ENCODE measurements at regions not wholly inside any gene's neighbourhood (a gene's known extent, or its start where the extent isn't known, plus 50 kb on each side); places are given as distances from the start of the nearest gene placed in this dataset.
"Not testable (repeated sequence)": the region's sequence is repeated elsewhere in the genome, so short reads cannot be mapped to it uniquely, and the experiment has no call there.

- H3K4me3 ChIP-seq (ENCODE audit: insufficient read depth, low read depth, low read length, poor library complexity, severe bottlenecking), result no peak overlapping the region
- H3K36me3 ChIP-seq (ENCODE audit: control insufficient read depth, insufficient read depth, low read length), result no peaks in the 10 kb centered on the region
- no peaks in the 10 kb centered on the region for H3K9me3 ChIP-seq (ENCODE audit: control insufficient read depth, low read length)
- H3K27ac ChIP-seq (ENCODE audit: insufficient read depth, low read length, poor library complexity, severe bottlenecking), result no peak overlapping the region
- no peaks in the 10 kb centered on the region for H3K4me1 ChIP-seq (ENCODE audit: control insufficient read depth, insufficient read depth, low read length, poor library complexity, severe bottlenecking)
- H3K27me3 ChIP-seq (replicated peaks; ENCODE audit: control insufficient read depth, insufficient read depth, low read length, poor library complexity, severe bottlenecking), result no peaks in the 10 kb centered on the region
- DNase-seq, result no peak
Observed at GRCh38 chr6:115839583-115840181, 221.0 kb downstream of the FRK start.

GRCh38 chr6:115838763-115839401 is 221.8 kb downstream of the FRK start:
- Histone ChIP-seq H3K36me3 (ENCODE audit: control insufficient read depth, insufficient read depth, low read length) (no peaks in the 10 kb centered on the region), H3K27ac (ENCODE audit: insufficient read depth, low read length, poor library complexity, severe bottlenecking) (no peak overlapping the region), H3K4me3 (ENCODE audit: insufficient read depth, low read depth, low read length, poor library complexity, severe bottlenecking) (no peak overlapping the region), H3K9me3 (ENCODE audit: control insufficient read depth, low read length) (no peaks in the 10 kb centered on the region), H3K27me3 (replicated peaks; ENCODE audit: control insufficient read depth, insufficient read depth, low read length, poor library complexity, severe bottlenecking) (no peaks in the 10 kb centered on the region), H3K4me1 (ENCODE audit: control insufficient read depth, insufficient read depth, low read length, poor library complexity, severe bottlenecking) (no peaks in the 10 kb centered on the region)
- DNase-seq, result no peak

DNA sequence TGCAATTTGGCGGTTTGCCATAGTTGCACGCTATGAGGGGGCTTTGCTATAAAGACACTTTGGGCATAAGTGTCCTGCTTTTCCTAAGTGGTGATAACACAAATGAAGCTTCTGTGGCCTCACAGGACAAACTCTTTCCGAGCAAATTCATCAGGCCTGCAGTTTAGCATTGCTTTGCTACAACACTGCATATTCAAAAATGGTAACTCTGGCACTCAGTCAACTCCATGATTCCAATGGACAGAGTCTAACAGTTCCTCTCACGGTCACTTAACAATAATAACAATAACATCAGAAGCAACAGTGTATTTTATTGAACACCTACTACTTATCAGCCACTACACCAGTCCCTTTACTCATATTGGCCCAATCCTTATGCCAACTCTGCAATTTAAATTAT is 222.5 kb downstream of the FRK start:
- DNase-seq, result no peak
- H3K4me1 ChIP-seq (ENCODE audit: control insufficient read depth, insufficient read depth, low read length, poor library complexity, severe bottlenecking), result no peaks in the 10 kb centered on the region
- H3K27me3 ChIP-seq (replicated peaks; ENCODE audit: control insufficient read depth, insufficient read depth, low read length, poor library complexity, severe bottlenecking), result no peaks in the 10 kb centered on the region
- H3K27ac ChIP-seq (ENCODE audit: insufficient read depth, low read length, poor library complexity, severe bottlenecking), result no peak overlapping the region
- no peaks in the 10 kb centered on the region for H3K36me3 ChIP-seq (ENCODE audit: control insufficient read depth, insufficient read depth, low read length)
- no peaks in the 10 kb centered on the region for H3K9me3 ChIP-seq (ENCODE audit: control insufficient read depth, low read length)
- no peak overlapping the region for H3K4me3 ChIP-seq (ENCODE audit: insufficient read depth, low read depth, low read length, poor library complexity, severe bottlenecking)

GRCh38 chr6:115836374-115836773 is 224.3 kb downstream of the FRK start:
- not testable (repeated sequence) for H3K4me1 ChIP-seq (ENCODE audit: control insufficient read depth, insufficient read depth, low read length, poor library complexity, severe bottlenecking); DNase-seq; H3K27ac ChIP-seq (ENCODE audit: insufficient read depth, low read length, poor library complexity, severe bottlenecking); H3K9me3 ChIP-seq (ENCODE audit: control insufficient read depth, low read length); H3K4me3 ChIP-seq (ENCODE audit: insufficient read depth, low read depth, low read length, poor library complexity, severe bottlenecking); H3K36me3 ChIP-seq (ENCODE audit: control insufficient read depth, insufficient read depth, low read length); H3K27me3 ChIP-seq (replicated peaks; ENCODE audit: control insufficient read depth, insufficient read depth, low read length, poor library complexity, severe bottlenecking)

GRCh38 chr6:115835314-115835713 is 225.4 kb downstream of the FRK start:
- H3K27ac ChIP-seq (ENCODE audit: insufficient read depth, low read length, poor library complexity, severe bottlenecking), result no peak overlapping the region
- H3K36me3 ChIP-seq (ENCODE audit: control insufficient read depth, insufficient read depth, low read length), result no peaks in the 10 kb centered on the region
- H3K4me1 ChIP-seq (ENCODE audit: control insufficient read depth, insufficient read depth, low read length, poor library complexity, severe bottlenecking), result no peaks in the 10 kb centered on the region
- no peak overlapping the region for H3K4me3 ChIP-seq (ENCODE audit: insufficient read depth, low read depth, low read length, poor library complexity, severe bottlenecking)
- H3K9me3 ChIP-seq (ENCODE audit: control insufficient read depth, low read length), result no peaks in the 10 kb centered on the region
- DNase-seq, result no peak
- no peaks in the 10 kb centered on the region for H3K27me3 ChIP-seq (replicated peaks; ENCODE audit: control insufficient read depth, insufficient read depth, low read length, poor library complexity, severe bottlenecking)

- DNase-seq; H3K27me3 ChIP-seq (replicated peaks; ENCODE audit: control insufficient read depth, insufficient read depth, low read length, poor library complexity, severe bottlenecking); H3K36me3 ChIP-seq (ENCODE audit: control insufficient read depth, insufficient read depth, low read length); H3K4me3 ChIP-seq (ENCODE audit: insufficient read depth, low read depth, low read length, poor library complexity, severe bottlenecking); H3K4me1 ChIP-seq (ENCODE audit: control insufficient read depth, insufficient read depth, low read length, poor library complexity, severe bottlenecking); H3K9me3 ChIP-seq (ENCODE audit: control insufficient read depth, low read length); H3K27ac ChIP-seq (ENCODE audit: insufficient read depth, low read length, poor library complexity, severe bottlenecking): not testable (repeated sequence)
Observed at GRCh38 chr6:115834542-115834941, 226.1 kb downstream of the FRK start.

DNA sequence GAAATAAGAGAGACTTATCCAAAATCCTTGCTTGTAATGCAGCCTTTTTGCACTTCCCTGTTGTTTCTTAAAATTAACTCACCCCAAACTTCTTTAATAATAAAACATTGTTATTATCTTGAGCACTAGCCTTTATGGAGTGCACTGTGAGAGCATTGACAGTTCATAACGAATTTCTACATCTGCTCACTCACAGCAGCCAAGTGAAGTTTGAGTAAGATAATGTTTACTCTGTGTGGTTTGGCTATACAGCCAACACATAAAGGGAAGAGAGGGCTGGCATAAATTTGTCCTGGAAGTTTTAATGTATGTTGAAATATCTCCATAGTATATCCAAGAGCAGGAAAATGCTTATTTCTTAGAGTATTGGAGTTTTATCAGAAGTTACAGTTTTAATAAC is 227.9 kb downstream of the FRK start:
- H3K9me3 ChIP-seq (ENCODE audit: control insufficient read depth, low read length), result no peaks in the 10 kb centered on the region
- H3K36me3 ChIP-seq (ENCODE audit: control insufficient read depth, insufficient read depth, low read length), result no peaks in the 10 kb centered on the region
- no peak for DNase-seq
- H3K27ac ChIP-seq (ENCODE audit: insufficient read depth, low read length, poor library complexity, severe bottlenecking), result no peak overlapping the region
- no peaks in the 10 kb centered on the region for H3K4me1 ChIP-seq (ENCODE audit: control insufficient read depth, insufficient read depth, low read length, poor library complexity, severe bottlenecking)
- no peaks in the 10 kb centered on the region for H3K27me3 ChIP-seq (replicated peaks; ENCODE audit: control insufficient read depth, insufficient read depth, low read length, poor library complexity, severe bottlenecking)
- no peak overlapping the region for H3K4me3 ChIP-seq (ENCODE audit: insufficient read depth, low read depth, low read length, poor library complexity, severe bottlenecking)

DNA sequence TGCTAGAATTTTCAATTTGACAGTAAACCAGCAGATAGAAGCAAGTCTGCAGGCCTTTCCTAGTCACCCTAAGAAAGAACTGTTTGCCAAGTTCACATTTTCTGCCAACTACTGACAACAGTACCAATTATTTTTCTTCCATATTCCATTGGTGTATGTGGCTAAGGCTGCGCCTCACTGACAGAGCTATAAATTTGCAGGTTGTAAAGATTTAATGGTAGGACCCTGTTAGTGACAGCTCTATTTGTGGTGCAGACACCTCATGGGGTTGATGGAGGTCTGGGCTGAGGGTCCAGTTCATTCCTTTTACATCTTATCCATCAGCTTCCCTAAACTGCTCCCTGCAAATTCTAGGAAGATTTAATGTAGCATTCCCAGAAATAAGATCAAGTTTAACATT is 228.5 kb downstream of the FRK start:
- no peak overlapping the region for H3K4me3 ChIP-seq (ENCODE audit: insufficient read depth, low read depth, low read length, poor library complexity, severe bottlenecking)
- no peaks in the 10 kb centered on the region for H3K4me1 ChIP-seq (ENCODE audit: control insufficient read depth, insufficient read depth, low read length, poor library complexity, severe bottlenecking)
- no peaks in the 10 kb centered on the region for H3K36me3 ChIP-seq (ENCODE audit: control insufficient read depth, insufficient read depth, low read length)
- no peak overlapping the region for H3K27ac ChIP-seq (ENCODE audit: insufficient read depth, low read length, poor library complexity, severe bottlenecking)
- H3K27me3 ChIP-seq (replicated peaks; ENCODE audit: control insufficient read depth, insufficient read depth, low read length, poor library complexity, severe bottlenecking), result no peaks in the 10 kb centered on the region
- no peaks in the 10 kb centered on the region for H3K9me3 ChIP-seq (ENCODE audit: control insufficient read depth, low read length)
- no peak for DNase-seq

GRCh38 chr6:115830895-115831294 is 229.8 kb downstream of the FRK start:
- Histone ChIP-seq H3K9me3 (ENCODE audit: control insufficient read depth, low read length) (no peaks in the 10 kb centered on the region), H3K4me1 (ENCODE audit: control insufficient read depth, insufficient read depth, low read length, poor library complexity, severe bottlenecking) (no peaks in the 10 kb centered on the region), H3K4me3 (ENCODE audit: insufficient read depth, low read depth, low read length, poor library complexity, severe bottlenecking) (no peak overlapping the region), H3K27ac (ENCODE audit: insufficient read depth, low read length, poor library complexity, severe bottlenecking) (no peak overlapping the region), H3K36me3 (ENCODE audit: control insufficient read depth, insufficient read depth, low read length) (no peaks in the 10 kb centered on the region), H3K27me3 (replicated peaks; ENCODE audit: control insufficient read depth, insufficient read depth, low read length, poor library complexity, severe bottlenecking) (no peaks in the 10 kb centered on the region)
- no peak for DNase-seq

- no peaks in the 10 kb centered on the region for H3K9me3 ChIP-seq (ENCODE audit: control insufficient read depth, low read length)
- H3K27me3 ChIP-seq (replicated peaks; ENCODE audit: control insufficient read depth, insufficient read depth, low read length, poor library complexity, severe bottlenecking), result no peaks in the 10 kb centered on the region
- no peaks in the 10 kb centered on the region for H3K4me1 ChIP-seq (ENCODE audit: control insufficient read depth, insufficient read depth, low read length, poor library complexity, severe bottlenecking)
- H3K4me3 ChIP-seq (ENCODE audit: insufficient read depth, low read depth, low read length, poor library complexity, severe bottlenecking), result no peak overlapping the region
- H3K27ac ChIP-seq (ENCODE audit: insufficient read depth, low read length, poor library complexity, severe bottlenecking), result no peak overlapping the region
- DNase-seq, result no peak
- H3K36me3 ChIP-seq (ENCODE audit: control insufficient read depth, insufficient read depth, low read length), result no peaks in the 10 kb centered on the region
Observed at GRCh38 chr6:115821798-115822197, 238.9 kb downstream of the FRK start.
